SU-DHL-6 (cell line): ENCODE measurements at regions not wholly inside any gene's neighbourhood (a gene's known extent, or its start where the extent isn't known, plus 50 kb on each side); places are given as distances from the start of the nearest gene placed in this dataset.

Experiments used
- CTCF ChIP-seq: fragments of 200-600 bp; sonication (generic); IDR thresholded peaks from one replicate; pipeline ENCODE4 v1.5.1; 2017; ENCODE audit warnings: antibody characterized with exemption, mild to moderate bottlenecking, low read length, moderate library complexity; ENCODE audit not compliant: insufficient read depth, poor library complexity, severe bottlenecking
- EZH2phosphoT487 ChIP-seq: fragments of 200-600 bp; sonication (generic), shearing (Covaris generic); conservative IDR thresholded peaks from 2 replicates; pipeline ENCODE4 v1.6.1; 2018; ENCODE audit warnings: mild to moderate bottlenecking, antibody characterized with exemption, low read length, moderate library complexity, mixed read lengths

GRCh38 chr11:134702827-134703226, 290.8 kb upstream of the B3GAT1 start:
- TF ChIP-seq CTCF (no peak), EZH2phosphoT487 (no peak)
